Pancreas (tissue), 10 donors: ENCODE measurements at regions not wholly inside any gene's neighbourhood (a gene's known extent, or its start where the extent isn't known, plus 50 kb on each side); places are given as distances from the start of the nearest gene placed in this dataset.
A peak's percentile ranks its signal among the peaks of the same experiment; 100 is the strongest.

Source experiments
- ATAC-seq, 4 donors: fragments of 200-7000 bp; cut with Tn5 transposase; one replicate each; pipeline versions ENCODE4 v1.8.0 to v1.9.1; 2020; ENCODE audit warnings: mild to moderate bottlenecking in 4 of 4, moderate library complexity in 4 of 4
- DNase-seq, 6 donors: peaks; one replicate each; pipeline ENCODE4 v3.0.0-alpha.2; 2020
- FAIRE-seq: peaks from 2 replicates; lab custom pipeline; 2012; peaks lifted over from hg19 to GRCh38; lab: Jason Lieb, UNC
- H3K27ac ChIP-seq, 4 donors: fragments of 200-600 bp; sonication (generic); 1 replicate in 3 of 4; 2 replicates in 1 of 4; pipeline versions ENCODE4 v1.5.0 to v1.8.0; 2020
- H3K27me3 ChIP-seq, 4 donors: fragments of 200-600 bp; one replicate each; pipeline ENCODE4 v1.8.0; 2021
- H3K36me3 ChIP-seq, 3 donors: fragments of 200-600 bp; sonication (generic) in 1 of 3; one replicate each; pipeline versions ENCODE4 v1.5.0 to v1.8.0; 2020 to 2021
- H3K4me1 ChIP-seq, 3 donors: fragments of 200-600 bp; one replicate each; pipeline ENCODE4 v1.8.0; 2021
- H3K4me3 ChIP-seq, 4 donors: fragments of 200-600 bp; sonication (generic) in 2 of 4; one replicate each; pipeline versions ENCODE4 v1.5.0 to v1.8.0; 2020 to 2021
- H3K9me3 ChIP-seq, 4 donors: fragments of 200-600 bp; one replicate each; pipeline ENCODE4 v1.8.0; 2021
- CTCF ChIP-seq, 4 donors: fragments of 200-600 bp; sonication (generic) in 3 of 4; IDR thresholded peaks; one replicate each; pipeline versions ENCODE4 v1.5.0 to v1.8.0; 2021; ENCODE audit warnings: antibody characterized with exemption in 4 of 4
- WGBS, 2 donors: extraction: QIAGEN DNeasy Blood & Tissue Kit; methylation state at CpG; one replicate each; pipeline ENCODE4 v1.1.7; 2013; 5-methylcytosine and 5-hydroxymethylcytosine counted together
- intact Hi-C, 3 donors: fragments of 100-400 bp; cut with DNase I; formaldehyde crosslinking; loops; one replicate each; pipeline versions ENCODE4 v1.11.1 to v1.14.2; 2022
- donor health status: healthy with polysubstance abuse.
- donor health status: DM: no; HTN: no; CAD: no; lungs with moderate emphysema.
- donor health status: DM: no; HTN: no; CAD: no.
- donor health status: control.
- donor health status: control.
- donor health status: Bipolar disorder and iron deficiency.
- donor health status: DM: yes; HTN: yes; CAD: no.
- donor health status: DM: no; HTN: no; CAD: no.
- donor health status: DM: no; HTN: no; CAD: no.
- donor health status: DM: yes; HTN: yes; CAD: no.

GRCh38 chr2:116877944-116878343, 936.5 kb upstream of the DDX18 start:
- no peaks in the 10 kb centered on the region for H3K36me3 ChIP-seq
- intact Hi-C loops = no loop called here
- TF ChIP-seq CTCF (IDR thresholded peaks at IDR 0.05) = no peak
- no peak overlapping the region for H3K4me3 ChIP-seq
- FAIRE-seq (no peak), ATAC-seq (no peak), DNase-seq (no peak)
- 71 to 87% methylated on average over 2 of the region's 2 CpGs for WGBS, 2 donors
- no peak overlapping the region for H3K27ac ChIP-seq
- no peaks in the 10 kb centered on the region for H3K27me3 ChIP-seq
- H3K9me3 ChIP-seq = no peaks in the 10 kb centered on the region
- H3K4me1 ChIP-seq = no peaks in the 10 kb centered on the region

- no peak for TF ChIP-seq CTCF (IDR thresholded peaks at IDR 0.05)
- DNase-seq (no peak), FAIRE-seq (no peak), ATAC-seq (peak in 2 of 4 donors; percentile 59 to 62)
- Histone ChIP-seq H3K27me3 (no peaks in the 10 kb centered on the region), H3K36me3 (no peaks in the 10 kb centered on the region), H3K4me1 (no peaks in the 10 kb centered on the region), H3K9me3 (no peaks in the 10 kb centered on the region), H3K27ac (no peak overlapping the region), H3K4me3 (no peak overlapping the region)
- intact Hi-C loops = no loop called here
- 24 to 31% methylated on average over 2 of the region's 2 CpGs for WGBS, 2 donors
These were observed 934.8 kb upstream of the DDX18 start for GRCh38 chr2:116879650-116880160.

- WGBS, 2 donors = 62 to 63% methylated on average over 1 of the region's 1 CpG
- Histone ChIP-seq H3K27me3 (no peaks in the 10 kb centered on the region), H3K9me3 (no peaks in the 10 kb centered on the region), H3K36me3 (no peaks in the 10 kb centered on the region), H3K4me1 (no peaks in the 10 kb centered on the region), H3K27ac (no peak overlapping the region), H3K4me3 (no peak overlapping the region)
- ATAC-seq (no peak), DNase-seq (no peak), FAIRE-seq (no peak)
- TF ChIP-seq CTCF (IDR thresholded peaks at IDR 0.05) = no peak
- intact Hi-C loops = no loop called here
These were observed 923.3 kb upstream of the DDX18 start for GRCh38 chr2:116891191-116891590.

GRCh38 chr2:116911540-116911939, 903.0 kb upstream of the DDX18 start:
- Histone ChIP-seq H3K27me3 (no peaks in the 10 kb centered on the region), H3K36me3 (no peaks in the 10 kb centered on the region), H3K4me1 (no peaks in the 10 kb centered on the region), H3K4me3 (no peak overlapping the region), H3K27ac (no peak overlapping the region), H3K9me3 (no peaks in the 10 kb centered on the region)
- intact Hi-C loops = no loop called here
- TF ChIP-seq CTCF (IDR thresholded peaks at IDR 0.05) = no peak
- ATAC-seq = no peak
- no peak for FAIRE-seq
- DNase-seq = no peak

- Histone ChIP-seq H3K27ac (no peak overlapping the region), H3K9me3 (no peaks in the 10 kb centered on the region), H3K36me3 (no peaks in the 10 kb centered on the region), H3K27me3 (no peaks in the 10 kb centered on the region), H3K4me3 (no peak overlapping the region), H3K4me1 (no peaks in the 10 kb centered on the region)
- ATAC-seq (no peak), DNase-seq (no peak), FAIRE-seq (no peak)
- WGBS, 2 donors = 46 to 48% methylated on average over 1 of the region's 1 CpG
- TF ChIP-seq CTCF (IDR thresholded peaks at IDR 0.05) = no peak
- intact Hi-C loops = no loop called here
These were observed 898.8 kb upstream of the DDX18 start for GRCh38 chr2:116915673-116916072.
